SH-SY5Y (cell line): ENCODE measurements at regions not wholly inside any gene's neighbourhood (a gene's known extent, or its start where the extent isn't known, plus 50 kb on each side); places are given as distances from the start of the nearest gene placed in this dataset.

Experiments used
- GATA2 ChIP-seq: IDR thresholded peaks from 2 replicates; pipeline ENCODE4 v1.6.1; 2011; ENCODE audit warnings: mild to moderate bottlenecking, low read depth, low read length
- GATA3 ChIP-seq: IDR thresholded peaks from 2 replicates; pipeline ENCODE4 v1.6.1; 2011; ENCODE audit warnings: low read depth, mild to moderate bottlenecking, low read length, moderate library complexity

GRCh38 chr14:85416771-85417170 lies 113.2 kb upstream of the FLRT2 start:
- no peak for TF ChIP-seq GATA2
- TF ChIP-seq GATA3 = no peak
